NB4 (cell line): ENCODE measurements at regions not wholly inside any gene's neighbourhood (a gene's known extent, or its start where the extent isn't known, plus 50 kb on each side); places are given as distances from the start of the nearest gene placed in this dataset.

ENCODE experiments used
- MYC ChIP-seq: IDR thresholded peaks from 2 replicates; pipeline ENCODE4 v1.6.1; 2011; ENCODE audit warnings: low read depth, low read length
- POLR2A ChIP-seq: IDR thresholded peaks from 2 replicates; pipeline ENCODE4 v1.6.1; 2011; ENCODE audit warnings: mild to moderate bottlenecking; ENCODE audit not compliant: insufficient read length; ENCODE audit errors: extremely low read depth
- TF ChIP-seq, protein P1 (sequence below): IDR thresholded peaks from one replicate; pipeline ENCODE4 v1.5.1; 2012; ENCODE audit warnings: low read depth, low read length

DNA sequence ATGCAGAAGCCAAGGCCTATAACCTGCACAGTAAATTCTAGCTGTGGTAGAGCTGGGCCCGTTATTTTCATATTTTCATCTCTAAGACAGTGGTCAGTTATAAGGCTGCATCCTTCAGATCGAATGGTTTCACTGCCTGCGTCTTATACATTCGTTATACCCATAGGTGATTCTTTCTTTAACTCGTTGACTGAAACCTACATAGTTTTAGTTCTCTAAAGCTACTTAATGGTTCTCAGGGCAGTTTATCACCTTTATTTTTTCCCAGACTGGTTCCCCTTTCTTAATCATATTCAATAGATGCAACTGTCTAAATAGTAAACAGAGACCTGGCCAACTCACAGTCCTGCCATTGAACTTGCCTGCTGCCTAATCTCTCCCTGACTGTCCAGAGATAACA, 615.3 kb upstream of the SLITRK1 start:
- TF ChIP-seq, protein P1, sequence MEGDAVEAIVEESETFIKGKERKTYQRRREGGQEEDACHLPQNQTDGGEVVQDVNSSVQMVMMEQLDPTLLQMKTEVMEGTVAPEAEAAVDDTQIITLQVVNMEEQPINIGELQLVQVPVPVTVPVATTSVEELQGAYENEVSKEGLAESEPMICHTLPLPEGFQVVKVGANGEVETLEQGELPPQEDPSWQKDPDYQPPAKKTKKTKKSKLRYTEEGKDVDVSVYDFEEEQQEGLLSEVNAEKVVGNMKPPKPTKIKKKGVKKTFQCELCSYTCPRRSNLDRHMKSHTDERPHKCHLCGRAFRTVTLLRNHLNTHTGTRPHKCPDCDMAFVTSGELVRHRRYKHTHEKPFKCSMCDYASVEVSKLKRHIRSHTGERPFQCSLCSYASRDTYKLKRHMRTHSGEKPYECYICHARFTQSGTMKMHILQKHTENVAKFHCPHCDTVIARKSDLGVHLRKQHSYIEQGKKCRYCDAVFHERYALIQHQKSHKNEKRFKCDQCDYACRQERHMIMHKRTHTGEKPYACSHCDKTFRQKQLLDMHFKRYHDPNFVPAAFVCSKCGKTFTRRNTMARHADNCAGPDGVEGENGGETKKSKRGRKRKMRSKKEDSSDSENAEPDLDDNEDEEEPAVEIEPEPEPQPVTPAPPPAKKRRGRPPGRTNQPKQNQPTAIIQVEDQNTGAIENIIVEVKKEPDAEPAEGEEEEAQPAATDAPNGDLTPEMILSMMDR: no peak
- TF ChIP-seq POLR2A: no peak
- TF ChIP-seq MYC: no peak
